SK-N-SH treated with all-trans-retinoic acid at 6 μM for 48 hours (cell line): ENCODE measurements at regions not wholly inside any gene's neighbourhood (a gene's known extent, or its start where the extent isn't known, plus 50 kb on each side); places are given as distances from the start of the nearest gene placed in this dataset.

Source experiments
- ATAC-seq: fragments of 200-7000 bp; cut with Tn5 transposase; 3 replicates; pipeline ENCODE4 v1.9.1; 2020; ENCODE audit warnings: mild to moderate bottlenecking, moderate library complexity
- ARNTL ChIP-seq: fragments of 450-650 bp; formaldehyde crosslinking; IDR thresholded peaks from 2 replicates; pipeline ENCODE4 v1.5.0; 2020; ENCODE audit warnings: low read depth, mild to moderate bottlenecking, moderate library complexity, borderline replicate concordance
- BACH2 ChIP-seq: fragments of 250-450 bp; sonication (Bioruptor Pico); IDR thresholded peaks from 2 replicates; pipeline ENCODE4 v1.9.0; 2021; ENCODE audit warnings: mild to moderate bottlenecking, borderline replicate concordance
- CREB5 ChIP-seq: fragments of 250-450 bp; sonication (Bioruptor Pico); IDR thresholded peaks from 2 replicates; pipeline ENCODE4 v1.5.1; 2020; ENCODE audit warnings: low read depth, mild to moderate bottlenecking, moderate library complexity
- CSDC2 ChIP-seq: fragments of 250-450 bp; sonication (Bioruptor Pico); IDR thresholded peaks from 2 replicates; pipeline ENCODE4 v1.5.0; 2020; ENCODE audit warnings: mild to moderate bottlenecking, moderate library complexity
- CSRNP3 ChIP-seq: fragments of 250-450 bp; sonication (Bioruptor Pico); IDR thresholded peaks from 2 replicates; pipeline ENCODE4 v1.5.1; 2021; ENCODE audit warnings: mild to moderate bottlenecking, moderate library complexity
- ESRRG ChIP-seq: fragments of 250-450 bp; sonication (Bioruptor Pico); IDR thresholded peaks from 2 replicates; pipeline ENCODE4 v1.6.1; 2021; ENCODE audit warnings: mild to moderate bottlenecking
- GLIS3 ChIP-seq: fragments of 250-450 bp; sonication (Bioruptor Pico); IDR thresholded peaks from 2 replicates; pipeline ENCODE4 v1.5.0; 2020; ENCODE audit warnings: mild to moderate bottlenecking, moderate library complexity
- ISL1 ChIP-seq: fragments of 250-450 bp; sonication (Bioruptor Pico); IDR thresholded peaks from 2 replicates; pipeline ENCODE4 v2.1.2; 2022; ENCODE audit warnings: mild to moderate bottlenecking, moderate library complexity
- OSR1 ChIP-seq: fragments of 250-450 bp; sonication (Bioruptor Pico); IDR thresholded peaks from 2 replicates; pipeline ENCODE4 v1.8.0; 2022; ENCODE audit warnings: moderate library complexity, mild to moderate bottlenecking, inconsistent platforms
- PATZ1 ChIP-seq: fragments of 250-450 bp; sonication (Bioruptor Pico); IDR thresholded peaks from 2 replicates; pipeline ENCODE4 v1.8.0; 2020; ENCODE audit warnings: mild to moderate bottlenecking, moderate library complexity, borderline replicate concordance
- POU6F1 ChIP-seq: fragments of 250-450 bp; sonication (Bioruptor Pico); IDR thresholded peaks from 2 replicates; pipeline ENCODE4 v1.8.0; 2021; ENCODE audit warnings: low read depth, mild to moderate bottlenecking, moderate library complexity, borderline replicate concordance
- PPARA ChIP-seq: fragments of 250-450 bp; sonication (Bioruptor Pico); IDR thresholded peaks from 2 replicates; pipeline ENCODE4 v1.5.0; 2020; ENCODE audit warnings: mild to moderate bottlenecking, borderline replicate concordance
- RARB ChIP-seq: fragments of 250-450 bp; sonication (Bioruptor Pico); IDR thresholded peaks from 2 replicates; pipeline ENCODE4 v1.8.0; 2021; ENCODE audit warnings: mild to moderate bottlenecking, moderate library complexity
- TCF4 ChIP-seq: fragments of 250-450 bp; sonication (Bioruptor Pico); IDR thresholded peaks from 2 replicates; pipeline ENCODE4 v1.8.0; 2021; ENCODE audit warnings: mild to moderate bottlenecking, moderate library complexity, borderline replicate concordance
- TOX ChIP-seq: fragments of 250-450 bp; sonication (Bioruptor Pico); IDR thresholded peaks from 2 replicates; pipeline ENCODE4 v1.8.0; 2021; ENCODE audit warnings: mild to moderate bottlenecking, moderate library complexity, borderline replicate concordance
- TSHZ2 ChIP-seq: fragments of 250-450 bp; sonication (Bioruptor Pico); IDR thresholded peaks from 2 replicates; pipeline ENCODE4 v1.5.0; 2020; ENCODE audit warnings: mild to moderate bottlenecking, moderate library complexity
- ZC3H10 ChIP-seq: fragments of 250-450 bp; sonication (Bioruptor Pico); IDR thresholded peaks from 2 replicates; pipeline ENCODE4 v1.5.1; 2021; ENCODE audit warnings: mild to moderate bottlenecking, moderate library complexity
- ZFP3 ChIP-seq: fragments of 250-450 bp; sonication (Bioruptor Pico); IDR thresholded peaks from 2 replicates; pipeline ENCODE4 v1.5.0; 2020; ENCODE audit warnings: mild to moderate bottlenecking, moderate library complexity
- ZFP30 ChIP-seq: fragments of 450-650 bp; formaldehyde crosslinking; IDR thresholded peaks from 2 replicates; pipeline ENCODE4 v1.5.0; 2022; ENCODE audit warnings: mild to moderate bottlenecking, moderate library complexity
- ZNF565 ChIP-seq: fragments of 450-650 bp; formaldehyde crosslinking; conservative IDR thresholded peaks from 2 replicates; pipeline ENCODE4 v1.5.0; 2020; ENCODE audit warnings: low read depth, mild to moderate bottlenecking, moderate library complexity
- ZNF70 ChIP-seq: fragments of 450-650 bp; formaldehyde crosslinking; IDR thresholded peaks from 2 replicates; pipeline ENCODE4 v1.5.0; 2020; ENCODE audit warnings: mild to moderate bottlenecking, moderate library complexity
- ZNF8 ChIP-seq: fragments of 450-650 bp; formaldehyde crosslinking; IDR thresholded peaks from 2 replicates; pipeline ENCODE4 v1.5.0; 2020; ENCODE audit warnings: mild to moderate bottlenecking, moderate library complexity

GRCh38 chr2:19125901-19126680, 232.3 kb downstream of the OSR1 start:
- TF ChIP-seq ZFP30 (no peak), TSHZ2 (no peak), TCF4 (no peak), POU6F1 (CRISPR knock-in tag) (no peak), PATZ1 (CRISPR knock-in tag) (no peak), ZNF8 (CRISPR knock-in tag) (no peak), TOX (no peak)
- no peak for ATAC-seq

- ATAC-seq: peak; percentile 50
- TF ChIP-seq TSHZ2: no peak
- no peak for TF ChIP-seq OSR1 (CRISPR knock-in tag)
- no peak for TF ChIP-seq PPARA (CRISPR knock-in tag)
- TF ChIP-seq ESRRG (CRISPR knock-in tag): no peak
- no peak for TF ChIP-seq CSRNP3
- TF ChIP-seq ZC3H10 (CRISPR knock-in tag): no peak
- TF ChIP-seq ZNF70 (CRISPR knock-in tag): no peak
- TF ChIP-seq TOX: no peak
- TF ChIP-seq ZFP3 (CRISPR knock-in tag): no peak
- no peak for TF ChIP-seq ARNTL
- TF ChIP-seq ZNF565: no peak
- TF ChIP-seq GLIS3 (CRISPR knock-in tag): no peak
- no peak for TF ChIP-seq ZNF8 (CRISPR knock-in tag)
Measured at GRCh38 chr2:19124135-19124534, 234.3 kb downstream of the OSR1 start.

- ATAC-seq: no peak
- TF ChIP-seq ZFP30: no peak
- no peak for TF ChIP-seq ZNF565
- no peak for TF ChIP-seq CSRNP3
- no peak for TF ChIP-seq PATZ1 (CRISPR knock-in tag)
- no peak for TF ChIP-seq CREB5 (CRISPR knock-in tag)
- TF ChIP-seq TCF4: no peak
- TF ChIP-seq ZFP3 (CRISPR knock-in tag): no peak
- TF ChIP-seq TOX: no peak
- TF ChIP-seq CSDC2: no peak
- TF ChIP-seq PPARA (CRISPR knock-in tag): no peak
- no peak for TF ChIP-seq ISL1 (CRISPR knock-in tag)
- TF ChIP-seq BACH2 (CRISPR knock-in tag): no peak
- no peak for TF ChIP-seq RARB (CRISPR knock-in tag)
- no peak for TF ChIP-seq ARNTL
Measured at GRCh38 chr2:19123556-19123955, 234.9 kb downstream of the OSR1 start.
